WERI-Rb-1 (cell line): ENCODE measurements at regions not wholly inside any gene's neighbourhood (a gene's known extent, or its start where the extent isn't known, plus 50 kb on each side); places are given as distances from the start of the nearest gene placed in this dataset.

Source experiments
- DNase-seq: peaks from one replicate; pipeline ENCODE4 v3.0.0-alpha.2; 2020
- H3K27ac ChIP-seq: fragments of 250-450 bp; sonication (Bioruptor Pico); 2 replicates; pipeline ENCODE4 v1.5.1; 2020; ENCODE audit warnings: mild to moderate bottlenecking, moderate library complexity
- H3K27me3 ChIP-seq: fragments of 250-450 bp; sonication (Bioruptor Pico); 2 replicates; pipeline ENCODE4 v1.5.1; 2021; ENCODE audit warnings: mild to moderate bottlenecking, low read depth, moderate library complexity; ENCODE audit not compliant: insufficient read depth, severe bottlenecking
- H3K36me3 ChIP-seq: fragments of 250-450 bp; sonication (Bioruptor Pico); 2 replicates; pipeline ENCODE4 v1.5.1; 2020; ENCODE audit warnings: mild to moderate bottlenecking, moderate library complexity
- H3K4me3 ChIP-seq: 2 replicates; pipeline ENCODE4 v1.5.1; 2011; ENCODE audit warnings: low read depth, mild to moderate bottlenecking, control low read depth, low read length
- H3K9me3 ChIP-seq: fragments of 250-450 bp; sonication (Bioruptor Pico); 2 replicates; pipeline ENCODE4 v1.5.1; 2021; ENCODE audit warnings: mild to moderate bottlenecking, moderate library complexity; ENCODE audit not compliant: severe bottlenecking
- TF ChIP-seq, protein P1 (sequence below): IDR thresholded peaks from 2 replicates; pipeline ENCODE4 v1.5.1; 2011; ENCODE audit warnings: low read depth, mild to moderate bottlenecking, control low read depth, inconsistent platforms, low read length

GRCh38 chr4:60128888-60129287 is 1071.2 kb upstream of the ADGRL3 start:
- H3K27ac ChIP-seq: no peak overlapping the region
- DNase-seq: no peak
- H3K27me3 ChIP-seq: no peaks in the 10 kb centered on the region
- TF ChIP-seq, protein P1, sequence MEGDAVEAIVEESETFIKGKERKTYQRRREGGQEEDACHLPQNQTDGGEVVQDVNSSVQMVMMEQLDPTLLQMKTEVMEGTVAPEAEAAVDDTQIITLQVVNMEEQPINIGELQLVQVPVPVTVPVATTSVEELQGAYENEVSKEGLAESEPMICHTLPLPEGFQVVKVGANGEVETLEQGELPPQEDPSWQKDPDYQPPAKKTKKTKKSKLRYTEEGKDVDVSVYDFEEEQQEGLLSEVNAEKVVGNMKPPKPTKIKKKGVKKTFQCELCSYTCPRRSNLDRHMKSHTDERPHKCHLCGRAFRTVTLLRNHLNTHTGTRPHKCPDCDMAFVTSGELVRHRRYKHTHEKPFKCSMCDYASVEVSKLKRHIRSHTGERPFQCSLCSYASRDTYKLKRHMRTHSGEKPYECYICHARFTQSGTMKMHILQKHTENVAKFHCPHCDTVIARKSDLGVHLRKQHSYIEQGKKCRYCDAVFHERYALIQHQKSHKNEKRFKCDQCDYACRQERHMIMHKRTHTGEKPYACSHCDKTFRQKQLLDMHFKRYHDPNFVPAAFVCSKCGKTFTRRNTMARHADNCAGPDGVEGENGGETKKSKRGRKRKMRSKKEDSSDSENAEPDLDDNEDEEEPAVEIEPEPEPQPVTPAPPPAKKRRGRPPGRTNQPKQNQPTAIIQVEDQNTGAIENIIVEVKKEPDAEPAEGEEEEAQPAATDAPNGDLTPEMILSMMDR: no peak
- H3K4me3 ChIP-seq: no peak overlapping the region
- H3K9me3 ChIP-seq: no peaks in the 10 kb centered on the region
- H3K36me3 ChIP-seq: no peaks in the 10 kb centered on the region

GRCh38 chr4:60129740-60130139 is 1070.4 kb upstream of the ADGRL3 start:
- Histone ChIP-seq H3K4me3 (no peak overlapping the region), H3K36me3 (no peaks in the 10 kb centered on the region), H3K27me3 (no peaks in the 10 kb centered on the region), H3K9me3 (no peaks in the 10 kb centered on the region), H3K27ac (no peak overlapping the region)
- DNase-seq: no peak
- TF ChIP-seq, protein P1: no peak

GRCh38 chr4:60133375-60133774 is 1066.8 kb upstream of the ADGRL3 start:
- Histone ChIP-seq H3K4me3 (no peak overlapping the region), H3K9me3 (no peaks in the 10 kb centered on the region), H3K27ac (no peak overlapping the region), H3K36me3 (no peaks in the 10 kb centered on the region), H3K27me3 (no peaks in the 10 kb centered on the region)
- TF ChIP-seq, protein P1: no peak
- no peak for DNase-seq

DNA sequence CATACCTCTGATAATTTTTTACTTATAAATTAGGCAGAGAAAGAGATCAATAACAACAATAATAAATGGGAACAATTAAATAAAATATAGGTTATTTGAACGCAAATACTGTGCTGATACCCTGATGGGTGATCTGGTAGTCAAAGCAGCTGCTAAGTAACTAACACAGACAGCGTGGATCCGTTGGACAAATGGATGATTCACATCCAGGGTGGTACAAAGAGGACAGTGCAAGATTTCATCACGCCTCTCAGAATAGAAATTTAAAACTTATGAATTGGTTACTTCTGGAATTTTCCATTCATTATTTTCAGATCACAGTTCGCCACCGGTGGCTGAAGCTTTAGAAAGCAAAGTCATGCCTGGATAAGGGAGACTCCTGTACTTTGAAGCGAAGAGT is 1066.0 kb upstream of the ADGRL3 start:
- H3K27me3 ChIP-seq: no peaks in the 10 kb centered on the region
- no peaks in the 10 kb centered on the region for H3K36me3 ChIP-seq
- H3K27ac ChIP-seq: no peak overlapping the region
- H3K4me3 ChIP-seq: no peak overlapping the region
- TF ChIP-seq, protein P1: no peak
- H3K9me3 ChIP-seq: no peaks in the 10 kb centered on the region
- DNase-seq: no peak

GRCh38 chr4:60155088-60155487 is 1045.0 kb upstream of the ADGRL3 start:
- Histone ChIP-seq H3K9me3 (no peaks in the 10 kb centered on the region), H3K27me3 (no peaks in the 10 kb centered on the region), H3K36me3 (no peaks in the 10 kb centered on the region), H3K27ac (no peak overlapping the region), H3K4me3 (no peak overlapping the region)
- DNase-seq: no peak
- TF ChIP-seq, protein P1: no peak

DNA sequence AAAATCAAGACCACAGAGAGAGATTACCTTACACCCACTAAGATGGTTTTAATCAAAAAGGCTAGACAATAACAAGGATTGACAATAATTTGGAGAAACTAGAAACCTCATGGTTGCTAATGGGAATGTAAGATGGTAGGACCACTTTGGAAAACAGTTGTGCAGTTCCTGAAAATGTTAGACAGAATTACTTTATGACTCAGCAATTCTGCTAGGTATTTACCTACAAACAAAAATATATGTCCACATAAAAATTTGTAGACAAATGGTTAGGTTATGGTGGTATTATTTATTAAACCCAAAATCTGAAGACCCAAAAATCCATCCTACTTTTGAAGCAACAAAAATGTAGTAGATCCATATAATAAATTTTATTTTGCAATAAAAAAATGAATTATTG is 1027.0 kb upstream of the ADGRL3 start:
- Histone ChIP-seq H3K27ac (no peak overlapping the region), H3K4me3 (no peak overlapping the region), H3K27me3 (no peaks in the 10 kb centered on the region), H3K36me3 (no peaks in the 10 kb centered on the region), H3K9me3 (no peaks in the 10 kb centered on the region)
- no peak for DNase-seq
- TF ChIP-seq, protein P1: no peak
